Thoracic aorta (tissue), 2 donors: ENCODE measurements at regions not wholly inside any gene's neighbourhood (a gene's known extent, or its start where the extent isn't known, plus 50 kb on each side); places are given as distances from the start of the nearest gene placed in this dataset.
"Not testable (repeated sequence)": the region's sequence is repeated elsewhere in the genome, so short reads cannot be mapped to it uniquely, and the experiment has no call there.

Experiments
- ATAC-seq: fragments of 150-250 bp; one replicate; pipeline ENCODE4 v1.8.0; 2017; ENCODE audit warnings: low read depth; ENCODE audit not compliant: insufficient number of reproducible peaks, low FRiP score
- DNase-seq: peaks from one replicate; pipeline ENCODE4 v3.0.0-alpha.2; 2020; ENCODE audit warnings: low spot score
- H3K27ac ChIP-seq, 2 donors: fragments of 200-600 bp; sonication (generic); 1 replicate in 1 of 2; 2 replicates in 1 of 2; pipeline ENCODE4 v1.5.1; 2016; ENCODE audit warnings: mild to moderate bottlenecking in 2 of 2, moderate library complexity in 2 of 2
- H3K27me3 ChIP-seq: fragments of 200-600 bp; sonication (generic); replicated peaks from 2 replicates; pipeline ENCODE4 v1.6.0; 2016; ENCODE audit warnings: mild to moderate bottlenecking; ENCODE audit not compliant: insufficient read depth
- H3K36me3 ChIP-seq: fragments of 200-600 bp; sonication (generic); one replicate; pipeline ENCODE4 v1.5.1; 2016
- H3K4me1 ChIP-seq, 2 donors: fragments of 200-600 bp; sonication (generic); 1 replicate in 1 of 2; 2 replicates in 1 of 2; pipeline versions ENCODE4 v1.5.1 to v1.6.0; 2016; ENCODE audit warnings: low read depth in 2 of 2, mild to moderate bottlenecking in 1 of 2; ENCODE audit not compliant: control insufficient read depth in 1 of 2
- H3K4me3 ChIP-seq: fragments of 200-600 bp; sonication (generic); 2 replicates; pipeline ENCODE4 v1.5.1; 2016; ENCODE audit warnings: mild to moderate bottlenecking
- H3K9me3 ChIP-seq: fragments of 200-600 bp; sonication (generic); 2 replicates; pipeline ENCODE4 v1.5.1; 2016

DNA sequence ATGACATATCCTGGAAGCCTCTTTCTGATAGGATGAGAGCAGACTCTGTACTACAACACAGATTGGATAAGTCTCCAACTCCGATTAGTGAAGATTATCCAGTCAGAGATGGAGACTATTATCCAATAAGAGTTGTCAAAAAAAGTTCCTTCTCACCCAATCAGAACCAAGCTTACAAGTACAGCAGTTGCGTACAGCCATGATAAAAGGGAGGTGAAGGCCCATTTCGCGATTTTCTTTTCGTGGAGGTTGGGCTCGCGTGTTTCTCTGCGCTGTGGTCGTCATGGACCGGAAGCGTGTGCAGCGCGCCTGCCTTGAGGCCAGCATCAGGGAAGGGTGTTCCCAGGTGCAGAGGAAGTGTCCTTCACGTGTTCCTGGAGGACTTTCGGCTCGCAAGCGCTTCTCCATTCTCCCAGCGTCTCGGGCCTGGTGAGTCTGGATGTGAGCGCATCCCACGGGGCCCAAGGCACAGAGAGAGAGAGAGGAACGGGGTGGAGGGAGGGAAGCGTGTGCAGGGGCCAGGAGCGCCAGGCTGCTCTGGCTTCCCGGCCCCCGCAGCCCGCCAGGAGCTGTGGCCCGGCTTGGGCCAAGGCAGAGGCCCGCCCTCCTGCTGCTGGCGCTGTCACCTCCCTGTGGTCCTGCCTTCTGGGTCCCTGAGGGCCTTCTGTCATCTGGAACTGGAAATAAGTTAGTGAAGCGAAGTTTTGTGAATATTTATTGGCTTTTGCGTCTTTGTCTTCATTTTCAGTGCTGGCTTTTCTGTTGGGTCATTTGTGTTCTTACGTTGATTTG, 53.9 kb downstream of the CDRT15L2 start:
- not testable (repeated sequence) for H3K4me3 ChIP-seq, H3K36me3 ChIP-seq, H3K9me3 ChIP-seq, DNase-seq, H3K4me1 ChIP-seq, H3K27me3 ChIP-seq, H3K27ac ChIP-seq, ATAC-seq

DNA sequence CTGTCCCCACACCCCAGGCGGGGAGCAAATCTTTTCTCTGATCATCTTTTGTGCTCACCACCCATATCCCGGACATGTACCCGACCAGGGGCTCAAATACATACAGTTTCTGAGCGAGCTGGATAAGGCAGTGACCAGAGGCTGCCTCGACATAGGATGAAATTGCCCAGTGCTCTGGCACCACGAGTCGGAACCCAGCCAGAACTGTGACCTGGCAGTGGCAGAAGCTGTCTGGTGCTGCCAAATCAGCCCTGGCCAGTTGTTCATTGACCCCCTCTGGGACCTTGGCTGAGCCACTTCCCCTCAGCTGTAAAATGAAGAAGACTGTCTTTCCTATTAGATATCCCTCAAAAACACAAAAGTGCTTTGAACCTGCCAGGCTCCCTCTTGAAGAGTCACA, 60.6 kb downstream of the CDRT15L2 start:
- not testable (repeated sequence) for H3K27me3 ChIP-seq, H3K4me3 ChIP-seq, ATAC-seq, H3K9me3 ChIP-seq, H3K27ac ChIP-seq, H3K4me1 ChIP-seq, H3K36me3 ChIP-seq, DNase-seq

DNA sequence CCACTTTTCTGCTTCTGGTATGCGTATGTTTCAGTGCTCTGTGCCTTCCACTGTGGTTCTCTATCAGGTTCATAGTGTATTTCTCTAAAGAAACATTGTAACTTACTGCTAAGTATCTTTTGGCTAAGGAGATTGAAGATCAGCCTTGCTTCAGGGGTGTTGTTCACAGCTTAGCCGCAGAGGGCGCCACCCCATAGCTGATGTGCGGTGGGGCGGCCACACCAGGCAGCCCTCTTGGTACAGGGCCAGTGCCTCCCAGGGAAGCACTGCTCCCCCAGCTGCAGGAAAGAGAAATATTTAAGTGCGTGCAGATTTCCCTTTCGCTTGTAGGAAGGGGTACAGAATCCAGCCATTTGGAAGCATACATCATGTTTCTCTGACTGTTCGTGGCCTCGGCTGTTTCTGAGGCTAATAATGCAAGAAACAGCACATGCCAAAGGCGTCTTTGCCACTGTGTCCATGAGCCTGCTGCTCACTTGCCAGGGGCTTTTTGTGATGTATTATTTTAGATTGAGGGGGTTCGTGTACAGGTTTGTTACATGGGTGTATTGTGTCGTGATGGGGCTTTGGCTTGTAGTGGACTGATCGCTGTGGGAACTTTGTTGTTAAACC, 67.2 kb downstream of the CDRT15L2 start:
- not testable (repeated sequence) for H3K36me3 ChIP-seq, H3K27ac ChIP-seq, H3K4me1 ChIP-seq, H3K9me3 ChIP-seq, DNase-seq, H3K4me3 ChIP-seq, ATAC-seq, H3K27me3 ChIP-seq

DNA sequence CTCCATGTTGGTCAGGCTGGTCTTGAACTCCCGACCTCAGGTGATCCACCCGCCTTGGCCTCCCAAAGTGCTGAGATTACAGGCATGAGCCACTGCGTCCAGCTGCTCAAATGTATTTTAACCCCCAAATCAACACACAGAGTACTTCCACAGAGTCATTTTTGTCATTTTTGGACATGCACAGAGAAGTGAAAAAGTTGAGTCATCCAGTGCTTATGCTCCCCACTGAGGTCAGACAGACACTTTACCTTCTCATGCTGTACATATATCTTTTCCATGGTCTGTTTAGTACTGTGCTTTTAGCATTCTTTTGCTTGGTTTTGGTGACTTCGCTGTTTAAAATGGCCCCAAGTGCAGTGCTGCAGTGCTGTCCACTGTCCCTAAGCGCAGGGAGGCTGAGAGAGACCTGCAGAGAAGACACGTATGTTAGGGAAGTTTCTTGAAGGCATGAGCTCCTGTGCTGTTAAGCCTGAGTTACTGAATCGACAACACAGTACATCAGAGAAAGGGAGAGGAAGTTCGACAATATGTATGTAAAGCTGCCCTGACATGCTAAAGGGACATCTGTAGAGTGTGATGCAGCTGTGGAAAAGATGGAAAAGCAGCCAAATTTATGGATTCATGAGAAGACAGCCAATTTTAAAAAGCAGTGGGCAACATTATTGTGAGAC, 69.7 kb downstream of the CDRT15L2 start:
- DNase-seq, ATAC-seq, H3K9me3 ChIP-seq, H3K4me3 ChIP-seq, H3K27ac ChIP-seq, H3K4me1 ChIP-seq, H3K36me3 ChIP-seq, H3K27me3 ChIP-seq: not testable (repeated sequence)

DNA sequence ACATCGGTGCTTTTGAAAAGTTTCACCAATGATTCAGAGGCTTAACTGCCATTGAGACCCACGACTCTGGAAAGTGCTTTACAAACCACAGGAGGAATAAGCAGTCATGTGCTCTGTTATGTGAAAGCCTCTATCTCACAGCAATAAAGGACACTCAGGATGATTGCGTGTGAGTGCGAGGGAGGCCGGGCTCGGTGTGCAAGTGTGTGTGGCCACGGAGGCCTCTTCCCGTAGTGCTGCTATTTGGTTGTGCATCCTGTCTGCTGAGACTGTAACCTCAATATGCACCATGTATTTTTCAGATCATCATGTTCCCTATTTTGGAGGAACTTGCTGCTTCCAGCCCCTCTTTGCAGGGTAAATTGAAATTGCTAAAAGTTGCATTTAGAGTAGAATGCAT, 71.5 kb downstream of the CDRT15L2 start:
- not testable (repeated sequence) for ATAC-seq, H3K9me3 ChIP-seq, DNase-seq, H3K27me3 ChIP-seq, H3K36me3 ChIP-seq, H3K27ac ChIP-seq, H3K4me3 ChIP-seq, H3K4me1 ChIP-seq

DNA sequence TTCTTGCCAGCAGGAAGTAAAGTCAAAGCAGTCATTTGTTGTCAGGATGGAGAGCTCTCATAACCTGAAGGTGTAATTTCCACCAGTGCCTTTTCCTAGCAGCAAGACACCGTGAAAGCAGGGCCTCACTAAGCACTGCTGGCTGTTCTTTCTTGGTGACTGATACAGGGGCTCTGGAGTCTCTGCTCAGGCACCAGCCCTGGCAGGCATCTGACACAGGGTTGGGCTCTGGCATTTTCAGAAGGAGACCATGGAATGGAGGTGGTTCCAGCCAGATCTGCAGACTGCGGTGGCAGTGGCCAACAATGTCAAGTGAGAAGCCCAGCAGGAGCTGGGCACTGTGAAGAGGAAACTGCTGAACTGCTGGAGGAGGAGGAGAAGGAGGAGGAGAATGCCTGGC, 72.2 kb downstream of the CDRT15L2 start:
- H3K9me3 ChIP-seq, H3K4me1 ChIP-seq, H3K27me3 ChIP-seq, ATAC-seq, H3K36me3 ChIP-seq, H3K4me3 ChIP-seq, H3K27ac ChIP-seq, DNase-seq: not testable (repeated sequence)

DNA sequence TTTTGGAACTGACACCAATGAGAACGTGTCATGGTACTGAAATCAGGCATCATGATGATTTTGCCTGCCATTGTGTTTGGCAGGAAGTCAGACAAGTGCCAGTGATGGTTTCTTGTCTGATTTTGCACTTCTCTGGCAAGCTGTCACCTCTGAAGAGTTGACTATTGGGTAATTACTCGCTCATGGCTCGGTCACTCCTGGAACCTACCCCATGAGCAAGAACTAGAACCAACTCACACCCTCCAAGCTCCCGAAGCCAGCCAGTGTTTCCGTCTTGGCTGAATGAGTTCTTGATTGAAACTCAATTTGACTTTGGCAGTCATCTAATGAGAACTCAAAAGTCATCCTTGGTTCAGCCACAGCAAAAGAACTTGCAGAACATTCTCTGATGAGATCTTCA, 73.9 kb downstream of the CDRT15L2 start:
- H3K9me3 ChIP-seq, H3K27me3 ChIP-seq, DNase-seq, H3K4me1 ChIP-seq, H3K36me3 ChIP-seq, H3K4me3 ChIP-seq, ATAC-seq, H3K27ac ChIP-seq: not testable (repeated sequence)

DNA sequence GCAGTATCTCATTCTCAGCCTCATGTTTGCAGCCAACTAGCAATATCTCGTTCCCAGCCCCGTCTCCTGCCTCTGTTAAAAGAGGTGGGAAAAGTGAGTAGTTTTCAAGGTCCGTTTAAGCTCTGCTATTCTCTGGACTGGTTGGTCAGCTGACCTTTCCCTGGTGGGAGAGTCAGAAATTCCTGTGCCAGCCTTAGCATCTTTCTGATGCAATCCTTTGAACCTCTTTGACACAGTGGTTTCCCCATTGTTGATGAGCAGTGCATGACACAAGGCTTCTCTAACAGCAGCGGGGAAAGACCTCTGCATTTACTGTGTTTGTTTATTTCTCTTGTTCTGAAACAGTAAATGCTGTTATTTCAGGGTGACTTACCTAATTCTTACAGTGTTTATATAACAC, 74.6 kb downstream of the CDRT15L2 start:
- H3K9me3 ChIP-seq, H3K36me3 ChIP-seq, H3K27me3 ChIP-seq, H3K4me1 ChIP-seq, H3K27ac ChIP-seq, ATAC-seq, DNase-seq, H3K4me3 ChIP-seq: not testable (repeated sequence)

DNA sequence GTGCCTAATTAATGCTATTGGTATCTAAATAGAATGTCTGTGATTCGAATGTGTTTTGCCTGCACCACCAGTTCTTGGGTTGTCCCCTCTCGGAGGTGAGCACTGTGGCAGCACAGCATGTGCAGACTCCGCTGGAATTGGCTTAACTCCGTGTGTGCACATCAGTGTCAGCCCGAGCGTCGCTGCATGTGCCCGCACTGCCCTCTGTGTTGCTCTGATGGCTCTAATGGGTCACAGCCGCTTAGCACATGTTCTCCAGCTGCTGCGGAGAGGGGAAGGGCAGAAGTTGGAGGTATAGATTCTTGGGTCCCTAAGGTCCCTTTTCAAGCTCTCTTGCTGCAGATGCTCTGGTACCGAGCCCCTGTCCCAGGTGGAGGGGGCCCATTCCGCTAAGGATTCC, 75.1 kb downstream of the CDRT15L2 start:
- not testable (repeated sequence) for H3K4me1 ChIP-seq, H3K36me3 ChIP-seq, H3K27me3 ChIP-seq, H3K9me3 ChIP-seq, H3K4me3 ChIP-seq, ATAC-seq, H3K27ac ChIP-seq, DNase-seq

DNA sequence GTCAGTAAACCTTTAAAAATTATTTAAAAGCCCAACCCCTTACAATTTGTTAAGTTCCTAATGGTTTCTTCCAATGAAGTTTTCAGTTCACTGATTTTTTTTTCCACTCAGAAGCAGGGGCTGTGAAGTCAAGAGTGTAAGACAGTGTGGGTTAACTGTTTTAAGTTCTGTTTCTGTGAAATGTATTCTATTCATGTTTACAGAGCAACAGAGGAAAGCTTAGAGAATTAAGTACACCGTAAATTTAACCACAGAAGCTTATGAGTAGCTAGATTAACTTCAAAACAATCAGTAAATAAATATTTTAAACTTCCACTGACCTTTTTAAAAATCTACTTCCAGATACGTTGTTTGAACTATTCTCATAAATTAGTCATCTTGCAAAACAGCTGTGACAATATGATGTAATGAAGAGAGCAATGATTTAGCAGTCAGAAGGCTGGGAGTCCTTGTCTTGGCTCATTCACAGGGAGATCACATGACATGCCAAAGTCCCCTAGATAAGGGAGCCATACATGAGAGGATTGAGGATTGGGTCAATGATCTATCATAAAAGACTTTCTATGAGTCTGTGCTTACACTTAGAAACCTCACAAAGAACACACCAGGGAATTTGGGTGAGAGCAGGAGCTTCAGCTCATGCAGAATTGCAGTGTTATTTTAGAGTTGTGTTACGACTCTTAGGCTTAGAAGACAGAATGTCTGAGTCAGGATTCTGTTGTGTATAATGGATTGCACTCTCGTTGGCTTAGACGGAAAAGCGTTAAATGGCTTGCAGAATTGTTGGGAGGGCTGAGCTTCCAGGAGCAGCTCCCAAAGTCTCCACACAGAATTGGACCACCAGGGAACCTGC, 85.8 kb downstream of the CDRT15L2 start:
- not testable (repeated sequence) for H3K27me3 ChIP-seq, H3K4me3 ChIP-seq, H3K27ac ChIP-seq, H3K9me3 ChIP-seq, ATAC-seq, H3K4me1 ChIP-seq, DNase-seq, H3K36me3 ChIP-seq

DNA sequence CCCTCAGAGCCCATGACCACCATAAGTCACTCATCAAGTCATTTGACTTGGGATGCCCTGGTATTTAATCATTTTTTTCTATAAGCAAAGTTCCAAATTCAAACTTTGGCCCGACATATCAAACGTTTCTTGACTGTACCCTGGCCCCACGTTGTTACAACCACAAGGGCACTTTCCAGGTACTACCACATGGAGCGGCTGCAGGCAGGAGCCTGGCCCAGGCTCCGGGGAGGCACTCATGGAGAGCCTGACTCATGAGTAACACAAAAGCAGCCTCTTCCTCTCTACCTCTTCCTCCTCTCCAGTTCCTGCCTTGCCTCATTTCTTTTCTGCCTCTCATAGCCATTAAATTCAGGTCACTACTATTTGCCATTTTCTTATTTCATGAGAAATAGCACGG, 87.2 kb downstream of the CDRT15L2 start:
- not testable (repeated sequence) for H3K4me3 ChIP-seq, H3K4me1 ChIP-seq, H3K36me3 ChIP-seq, H3K27ac ChIP-seq, DNase-seq, H3K27me3 ChIP-seq, ATAC-seq, H3K9me3 ChIP-seq

DNA sequence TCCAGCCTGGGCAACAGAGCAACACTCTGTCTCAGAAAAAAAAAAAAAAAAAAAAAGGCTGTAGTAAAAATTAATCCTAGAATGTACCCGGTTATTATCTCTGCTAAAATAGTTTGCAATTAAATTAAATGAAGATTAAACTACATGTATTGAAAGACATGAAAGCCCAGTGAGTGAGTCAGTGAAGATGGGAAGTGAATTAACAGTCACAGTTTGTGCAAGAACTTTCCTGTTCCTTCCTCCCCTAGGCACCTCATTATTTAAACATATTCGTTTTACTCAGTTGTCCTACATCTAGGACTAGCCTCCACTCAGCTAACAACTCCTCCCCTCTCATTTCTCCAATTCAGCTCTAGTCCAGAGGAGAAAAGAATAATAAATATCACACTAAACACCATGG, 88.2 kb downstream of the CDRT15L2 start:
- not testable (repeated sequence) for H3K27ac ChIP-seq, H3K27me3 ChIP-seq, DNase-seq, ATAC-seq, H3K4me1 ChIP-seq, H3K9me3 ChIP-seq, H3K4me3 ChIP-seq, H3K36me3 ChIP-seq
